ENCODE measurements at regions not wholly inside any gene's neighbourhood (a gene's known extent, or its start where the extent isn't known, plus 50 kb on each side); places are given as distances from the start of the nearest gene placed in this dataset.

DNA sequence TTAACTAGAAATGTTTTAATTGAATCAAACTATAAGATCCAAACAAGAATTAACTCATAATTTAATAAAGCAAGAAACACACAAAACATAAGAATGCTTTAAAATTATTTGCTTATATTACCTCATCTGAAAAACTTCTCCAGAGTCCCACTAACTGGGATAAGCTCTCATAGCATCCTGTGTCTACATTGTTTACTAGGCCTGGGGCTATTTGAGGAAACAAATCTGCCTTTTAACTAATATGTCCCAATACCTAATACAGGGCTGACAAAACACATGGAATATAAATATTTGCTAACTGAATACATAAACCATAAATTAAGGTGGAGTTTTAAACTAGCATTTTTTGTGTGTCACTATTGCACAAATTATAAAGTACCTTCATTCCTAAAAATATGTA is 1399.8 kb upstream of the SLC10A2 start:
- no peak for DNase-seq
- H3K4me1 Mint-ChIP-seq, result no peaks in the 10 kb centered on the region
- H3K27me3 Mint-ChIP-seq (ENCODE audit: insufficient read depth), result no peaks in the 10 kb centered on the region

DNA sequence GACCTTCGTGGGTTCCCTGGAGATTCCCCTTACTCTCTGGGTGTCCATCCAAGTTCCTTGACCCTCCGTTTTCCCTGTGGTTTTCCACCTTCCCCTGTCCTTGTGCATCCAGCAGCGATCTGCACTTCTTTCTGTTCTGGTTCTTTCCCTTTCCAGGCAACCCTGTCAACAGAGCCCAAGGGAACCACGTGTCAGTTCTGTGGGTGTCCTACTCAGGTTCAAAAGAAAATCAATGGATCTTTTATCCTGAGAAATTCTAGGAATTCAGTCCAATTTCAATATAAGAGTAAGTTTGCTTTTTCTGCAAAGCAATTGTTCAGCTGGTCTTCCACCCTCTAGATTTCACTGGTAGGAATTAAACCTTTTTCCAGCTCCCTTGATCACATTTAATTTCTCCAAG is 1394.8 kb upstream of the SLC10A2 start:
- Histone ChIP-seq H3K9ac (ENCODE audit: extremely low read depth, low read length, poor library complexity, severe bottlenecking) (no peak overlapping the region), H3K27me3 (ENCODE audit: control insufficient read depth, insufficient read depth, low read length, poor library complexity, severe bottlenecking) (no peaks in the 10 kb centered on the region), H3K27ac (ENCODE audit: low read depth, low read length) (no peak overlapping the region), H3K36me3 (ENCODE audit: control insufficient read depth, insufficient read depth, low read length) (no peaks in the 10 kb centered on the region), H3K4me3 (ENCODE audit: low read length) (no peak overlapping the region), H3K4me1 (ENCODE audit: control insufficient read depth, insufficient read depth, low read length) (no peaks in the 10 kb centered on the region), H3K9me3 (ENCODE audit: control insufficient read depth, low read length) (no peaks in the 10 kb centered on the region)
- no peak for DNase-seq
- TF ChIP-seq, protein P1, sequence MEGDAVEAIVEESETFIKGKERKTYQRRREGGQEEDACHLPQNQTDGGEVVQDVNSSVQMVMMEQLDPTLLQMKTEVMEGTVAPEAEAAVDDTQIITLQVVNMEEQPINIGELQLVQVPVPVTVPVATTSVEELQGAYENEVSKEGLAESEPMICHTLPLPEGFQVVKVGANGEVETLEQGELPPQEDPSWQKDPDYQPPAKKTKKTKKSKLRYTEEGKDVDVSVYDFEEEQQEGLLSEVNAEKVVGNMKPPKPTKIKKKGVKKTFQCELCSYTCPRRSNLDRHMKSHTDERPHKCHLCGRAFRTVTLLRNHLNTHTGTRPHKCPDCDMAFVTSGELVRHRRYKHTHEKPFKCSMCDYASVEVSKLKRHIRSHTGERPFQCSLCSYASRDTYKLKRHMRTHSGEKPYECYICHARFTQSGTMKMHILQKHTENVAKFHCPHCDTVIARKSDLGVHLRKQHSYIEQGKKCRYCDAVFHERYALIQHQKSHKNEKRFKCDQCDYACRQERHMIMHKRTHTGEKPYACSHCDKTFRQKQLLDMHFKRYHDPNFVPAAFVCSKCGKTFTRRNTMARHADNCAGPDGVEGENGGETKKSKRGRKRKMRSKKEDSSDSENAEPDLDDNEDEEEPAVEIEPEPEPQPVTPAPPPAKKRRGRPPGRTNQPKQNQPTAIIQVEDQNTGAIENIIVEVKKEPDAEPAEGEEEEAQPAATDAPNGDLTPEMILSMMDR (conservative IDR thresholded peaks at IDR 0.05), result no peak
- whole genome bisulfite sequencing, 2 experiments (ENCODE audit: insufficient coverage in 1 of 2, insufficient read length in 1 of 2), result 57 to 64% methylated on average over 4 of the region's 4 CpGs
- Mint-ChIP-seq H3K27me3 (ENCODE audit: insufficient read depth) (no peaks in the 10 kb centered on the region), H3K36me3 (ENCODE audit: low read depth) (no peaks in the 10 kb centered on the region), H3K9me3 (no peaks in the 10 kb centered on the region), H3K4me1 (no peaks in the 10 kb centered on the region), H3K27ac (no peak overlapping the region), H3K4me3 (no peak overlapping the region)

More for the DNA sequence above, 1399.8 kb upstream of the SLC10A2 start:
- Mint-ChIP-seq H3K9me3 (no peaks in the 10 kb centered on the region), H3K36me3 (ENCODE audit: low read depth) (no peaks in the 10 kb centered on the region), H3K27ac (no peak overlapping the region), H3K4me3 (no peak overlapping the region)
- Histone ChIP-seq H3K36me3 (ENCODE audit: control insufficient read depth, insufficient read depth, low read length) (no peaks in the 10 kb centered on the region), H3K4me1 (ENCODE audit: control insufficient read depth, insufficient read depth, low read length) (no peaks in the 10 kb centered on the region), H3K27ac (ENCODE audit: low read depth, low read length) (no peak overlapping the region), H3K9me3 (ENCODE audit: control insufficient read depth, low read length) (no peaks in the 10 kb centered on the region), H3K27me3 (ENCODE audit: control insufficient read depth, insufficient read depth, low read length, poor library complexity, severe bottlenecking) (no peaks in the 10 kb centered on the region), H3K4me3 (ENCODE audit: low read length) (no peak overlapping the region), H3K9ac (ENCODE audit: extremely low read depth, low read length, poor library complexity, severe bottlenecking) (no peak overlapping the region)
- TF ChIP-seq, protein P1 (conservative IDR thresholded peaks at IDR 0.05), result no peak

DNA sequence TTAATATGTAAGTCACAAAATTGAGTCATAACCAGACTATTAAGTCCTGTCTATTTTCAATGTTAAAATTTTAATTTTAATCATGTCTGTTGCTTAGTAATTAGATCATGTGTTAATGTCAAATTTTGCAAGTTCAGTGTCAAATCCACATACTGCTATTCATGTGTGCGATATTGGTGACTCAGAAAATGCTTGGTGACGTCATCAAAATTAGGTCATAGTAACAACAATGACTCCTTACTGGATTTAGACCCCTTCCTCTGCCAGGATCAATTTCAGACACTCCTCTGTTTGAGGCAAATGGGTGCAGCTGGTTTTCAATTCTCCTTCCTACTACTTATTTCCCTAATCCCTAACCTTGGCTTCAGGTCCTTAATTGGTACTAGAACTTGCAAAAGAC is 1394.3 kb upstream of the SLC10A2 start:
- Mint-ChIP-seq H3K4me1 (no peaks in the 10 kb centered on the region), H3K36me3 (ENCODE audit: low read depth) (no peaks in the 10 kb centered on the region), H3K4me3 (no peak overlapping the region), H3K9me3 (no peaks in the 10 kb centered on the region), H3K27me3 (ENCODE audit: insufficient read depth) (no peaks in the 10 kb centered on the region), H3K27ac (no peak overlapping the region)
- no peak for DNase-seq
- Histone ChIP-seq H3K4me3 (ENCODE audit: low read length) (no peak overlapping the region), H3K9me3 (ENCODE audit: control insufficient read depth, low read length) (no peaks in the 10 kb centered on the region), H3K36me3 (ENCODE audit: control insufficient read depth, insufficient read depth, low read length) (no peaks in the 10 kb centered on the region), H3K27me3 (ENCODE audit: control insufficient read depth, insufficient read depth, low read length, poor library complexity, severe bottlenecking) (no peaks in the 10 kb centered on the region), H3K27ac (ENCODE audit: low read depth, low read length) (no peak overlapping the region), H3K9ac (ENCODE audit: extremely low read depth, low read length, poor library complexity, severe bottlenecking) (no peak overlapping the region), H3K4me1 (ENCODE audit: control insufficient read depth, insufficient read depth, low read length) (no peaks in the 10 kb centered on the region)
- TF ChIP-seq, protein P1 (conservative IDR thresholded peaks at IDR 0.05), result no peak
- WGBS, 2 experiments (ENCODE audit: insufficient coverage in 1 of 2, insufficient read length in 1 of 2), result 89% methylated on average over 2 of the region's 2 CpGs

Data from endodermal cell (in vitro differentiated cells).